HFFc6 (cell line): ENCODE measurements at regions not wholly inside any gene's neighbourhood (a gene's known extent, or its start where the extent isn't known, plus 50 kb on each side); places are given as distances from the start of the nearest gene placed in this dataset.

Experiments
- DNase-seq: peaks from one replicate; pipeline ENCODE4 v3.0.0-alpha.2; 2018
- H3K27ac Mint-ChIP-seq: 2 replicates; pipeline ENCODE4 v1.8.0; 2020; ENCODE audit warnings: mild to moderate bottlenecking, mixed read lengths
- H3K27me3 Mint-ChIP-seq: 2 replicates; pipeline ENCODE4 v1.8.0; 2021; ENCODE audit warnings: mild to moderate bottlenecking, moderate library complexity, mixed read lengths; ENCODE audit not compliant: insufficient read depth
- H3K36me3 Mint-ChIP-seq: 2 replicates; pipeline ENCODE4 v1.8.0; 2021; ENCODE audit warnings: low read depth, mixed read lengths
- H3K4me1 Mint-ChIP-seq: 2 replicates; pipeline ENCODE4 v1.8.0; 2020; ENCODE audit warnings: low read depth, mixed read lengths
- H3K4me3 Mint-ChIP-seq: 2 replicates; pipeline ENCODE4 v1.8.0; 2020; ENCODE audit warnings: mild to moderate bottlenecking, moderate library complexity, mixed read lengths
- H3K9me3 Mint-ChIP-seq: 2 replicates; pipeline ENCODE4 v1.8.0; 2020; ENCODE audit warnings: mild to moderate bottlenecking, mixed read lengths
- TF ChIP-seq, protein P1 (sequence below): fragments of 200-600 bp; sonication (generic); IDR thresholded peaks from 2 replicates; pipeline ENCODE4 v1.5.0; 2021; ENCODE audit warnings: antibody characterized with exemption, mild to moderate bottlenecking

DNA sequence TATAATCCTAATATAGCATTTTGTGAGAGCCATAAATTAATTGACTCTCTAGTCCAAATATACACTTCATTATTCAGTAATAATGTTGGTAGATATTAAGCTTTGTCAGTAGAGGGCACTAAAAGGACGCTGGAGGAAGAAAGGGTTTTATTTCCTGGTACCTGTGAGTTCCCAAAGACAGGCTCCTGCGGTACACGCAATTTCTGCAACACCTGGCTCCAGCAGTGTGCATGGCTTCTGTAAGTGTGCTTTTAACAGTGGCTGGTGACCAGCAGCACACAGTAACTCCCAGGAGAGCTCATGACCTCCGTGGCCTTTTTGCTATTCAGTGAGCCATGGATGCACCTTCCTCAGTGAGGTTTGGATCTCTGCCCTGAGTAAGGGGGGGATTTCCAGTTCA, 338.3 kb upstream of the ZNF385D start:
- no peak for DNase-seq
- Mint-ChIP-seq H3K27ac (no peak overlapping the region), H3K4me3 (no peak overlapping the region), H3K36me3 (no peaks in the 10 kb centered on the region), H3K4me1 (no peaks in the 10 kb centered on the region), H3K27me3 (no peaks in the 10 kb centered on the region), H3K9me3 (peaks cover 4% of the 10 kb centered on the region; the same call in 1 of the 2 replicates)
- TF ChIP-seq, protein P1, sequence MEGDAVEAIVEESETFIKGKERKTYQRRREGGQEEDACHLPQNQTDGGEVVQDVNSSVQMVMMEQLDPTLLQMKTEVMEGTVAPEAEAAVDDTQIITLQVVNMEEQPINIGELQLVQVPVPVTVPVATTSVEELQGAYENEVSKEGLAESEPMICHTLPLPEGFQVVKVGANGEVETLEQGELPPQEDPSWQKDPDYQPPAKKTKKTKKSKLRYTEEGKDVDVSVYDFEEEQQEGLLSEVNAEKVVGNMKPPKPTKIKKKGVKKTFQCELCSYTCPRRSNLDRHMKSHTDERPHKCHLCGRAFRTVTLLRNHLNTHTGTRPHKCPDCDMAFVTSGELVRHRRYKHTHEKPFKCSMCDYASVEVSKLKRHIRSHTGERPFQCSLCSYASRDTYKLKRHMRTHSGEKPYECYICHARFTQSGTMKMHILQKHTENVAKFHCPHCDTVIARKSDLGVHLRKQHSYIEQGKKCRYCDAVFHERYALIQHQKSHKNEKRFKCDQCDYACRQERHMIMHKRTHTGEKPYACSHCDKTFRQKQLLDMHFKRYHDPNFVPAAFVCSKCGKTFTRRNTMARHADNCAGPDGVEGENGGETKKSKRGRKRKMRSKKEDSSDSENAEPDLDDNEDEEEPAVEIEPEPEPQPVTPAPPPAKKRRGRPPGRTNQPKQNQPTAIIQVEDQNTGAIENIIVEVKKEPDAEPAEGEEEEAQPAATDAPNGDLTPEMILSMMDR: peak; percentile 59

DNA sequence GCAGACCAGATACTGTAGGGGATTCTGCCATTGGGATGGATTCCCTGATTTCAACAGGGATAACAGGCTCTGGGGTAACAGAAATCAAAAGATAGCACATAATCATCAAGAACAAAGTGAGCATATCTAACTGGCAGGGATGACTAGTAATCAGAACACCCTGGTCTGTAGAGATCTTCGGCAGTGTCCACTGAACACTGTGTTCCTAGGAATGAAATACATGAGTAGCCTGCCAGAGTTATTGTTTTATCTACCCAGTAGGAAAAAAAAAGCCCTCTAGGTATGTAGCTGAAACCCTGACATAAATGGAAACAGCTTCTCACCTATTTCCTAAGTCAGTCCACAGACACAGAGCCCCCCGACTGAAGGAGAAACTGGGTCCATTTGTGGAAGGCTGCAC, 340.3 kb upstream of the ZNF385D start:
- TF ChIP-seq, protein P1: no peak
- H3K27ac Mint-ChIP-seq: no peak overlapping the region
- H3K4me3 Mint-ChIP-seq: no peak overlapping the region
- no peaks in the 10 kb centered on the region for H3K9me3 Mint-ChIP-seq
- H3K36me3 Mint-ChIP-seq: no peaks in the 10 kb centered on the region
- no peaks in the 10 kb centered on the region for H3K4me1 Mint-ChIP-seq
- DNase-seq: no peak
- no peaks in the 10 kb centered on the region for H3K27me3 Mint-ChIP-seq

DNA sequence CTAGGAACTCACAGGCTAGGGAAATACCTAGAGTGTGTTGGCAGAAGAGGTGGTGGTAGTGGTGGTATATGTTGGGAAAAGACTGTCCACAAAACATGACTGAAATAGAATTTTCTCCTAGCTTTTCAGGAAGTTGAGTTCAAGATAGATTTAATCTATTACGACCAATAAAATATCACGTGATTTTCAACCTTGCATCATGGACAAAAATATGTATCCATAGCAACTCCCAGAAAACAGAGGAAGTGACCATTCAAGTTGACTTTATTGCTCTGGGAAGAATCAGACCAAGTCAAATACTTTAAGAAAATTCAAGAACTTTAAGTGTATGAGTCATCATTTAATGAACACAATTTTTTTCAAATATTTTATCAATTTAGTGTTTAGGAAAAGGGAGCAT, 347.0 kb upstream of the ZNF385D start:
- DNase-seq: no peak
- Mint-ChIP-seq H3K4me3 (no peak overlapping the region), H3K36me3 (no peaks in the 10 kb centered on the region), H3K9me3 (peaks cover 5% of the 10 kb centered on the region), H3K27me3 (no peaks in the 10 kb centered on the region; the same call in 1 of the 2 replicates), H3K4me1 (no peaks in the 10 kb centered on the region), H3K27ac (no peak overlapping the region)
- TF ChIP-seq, protein P1: no peak

DNA sequence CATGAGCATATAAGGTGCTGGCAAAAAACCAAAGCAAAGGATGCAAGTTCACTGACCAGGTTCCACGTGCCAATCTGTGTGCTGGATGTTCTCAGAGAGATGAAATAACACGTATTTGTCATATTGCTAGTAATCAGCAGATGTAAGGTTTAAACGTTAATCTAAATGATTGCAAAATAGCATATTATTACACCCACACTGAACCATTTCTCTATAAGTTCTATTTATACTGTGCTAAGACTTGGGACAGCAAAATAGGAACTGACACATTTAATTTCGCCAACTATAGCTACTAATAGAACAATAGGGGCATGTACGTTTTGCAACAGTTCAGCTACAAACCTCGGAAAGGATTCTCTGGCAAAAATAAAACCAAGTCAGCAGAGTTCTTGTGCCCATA, 350.3 kb upstream of the ZNF385D start:
- H3K9me3 Mint-ChIP-seq: peaks cover 11% of the 10 kb centered on the region
- H3K27me3 Mint-ChIP-seq: no peaks in the 10 kb centered on the region; the same call in 1 of the 2 replicates
- TF ChIP-seq, protein P1: no peak
- no peak overlapping the region for H3K27ac Mint-ChIP-seq
- H3K4me1 Mint-ChIP-seq: no peaks in the 10 kb centered on the region
- H3K36me3 Mint-ChIP-seq: no peaks in the 10 kb centered on the region
- no peak overlapping the region for H3K4me3 Mint-ChIP-seq
- DNase-seq: no peak

DNA sequence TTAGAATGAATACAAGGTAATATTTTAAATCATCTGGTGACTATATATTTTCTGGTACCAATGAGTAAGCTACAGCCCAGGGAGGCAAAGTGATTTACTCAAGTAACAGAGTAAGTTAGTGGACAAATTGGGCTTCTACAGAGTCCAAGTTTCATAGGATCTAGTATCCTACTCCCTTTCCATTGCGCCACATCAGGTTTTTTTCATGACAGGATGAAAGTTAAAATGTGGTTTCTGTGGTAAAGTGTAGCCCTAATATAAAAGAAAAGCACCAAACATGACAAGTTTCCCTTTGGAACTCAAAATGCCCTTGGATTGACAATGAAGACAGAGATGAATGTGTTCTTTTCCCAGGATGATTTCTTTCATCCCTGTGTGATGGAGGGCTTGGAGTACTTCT, 350.8 kb upstream of the ZNF385D start:
- DNase-seq: no peak
- H3K9me3 Mint-ChIP-seq: peaks cover 11% of the 10 kb centered on the region
- H3K4me3 Mint-ChIP-seq: no peak overlapping the region
- no peaks in the 10 kb centered on the region; the same call in 1 of the 2 replicates for H3K27me3 Mint-ChIP-seq
- no peak overlapping the region for H3K27ac Mint-ChIP-seq
- no peaks in the 10 kb centered on the region for H3K4me1 Mint-ChIP-seq
- H3K36me3 Mint-ChIP-seq: no peaks in the 10 kb centered on the region
- TF ChIP-seq, protein P1: no peak

DNA sequence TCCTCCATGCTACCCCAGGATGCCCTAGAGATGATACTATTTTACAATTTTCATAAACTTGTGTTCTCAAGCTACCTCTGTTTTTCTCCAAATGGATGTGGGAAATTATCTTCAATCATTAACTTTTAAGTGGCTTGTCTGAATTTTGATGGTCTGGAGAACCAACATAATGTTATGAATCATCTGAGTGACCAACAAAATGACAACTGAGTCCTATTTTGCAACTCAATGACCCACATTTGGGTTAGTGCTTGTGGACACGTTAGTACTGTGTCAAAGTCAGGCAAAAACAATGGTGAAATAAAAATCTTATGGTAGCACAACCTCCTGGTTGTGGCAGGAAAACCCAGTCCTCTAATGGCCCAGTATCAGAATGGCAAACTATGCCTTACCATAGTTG, 352.4 kb upstream of the ZNF385D start:
- Mint-ChIP-seq H3K27me3 (no peaks in the 10 kb centered on the region; the same call in 1 of the 2 replicates), H3K4me3 (no peak overlapping the region), H3K36me3 (no peaks in the 10 kb centered on the region)

More for the DNA sequence above, 352.4 kb upstream of the ZNF385D start:
- H3K27ac Mint-ChIP-seq: no peak overlapping the region
- H3K9me3 Mint-ChIP-seq: peaks cover 11% of the 10 kb centered on the region
- no peaks in the 10 kb centered on the region for H3K4me1 Mint-ChIP-seq
- DNase-seq: no peak
- TF ChIP-seq, protein P1: no peak
